ENCODE measurements at regions not wholly inside any gene's neighbourhood (a gene's known extent, or its start where the extent isn't known, plus 50 kb on each side); places are given as distances from the start of the nearest gene placed in this dataset.
A peak's percentile ranks its signal among the peaks of the same experiment; 100 is the strongest.

- Histone ChIP-seq H3K9ac (ENCODE audit: insufficient read length, low read depth) (no peak overlapping the region), H3K9me3 (ENCODE audit: insufficient read depth, low read length) (no peaks in the 10 kb centered on the region), H3K27me3 (ENCODE audit: insufficient read depth, insufficient read length) (peaks cover 4% of the 10 kb centered on the region), H3K36me3 (ENCODE audit: insufficient read depth, insufficient read length, low read length) (no peaks in the 10 kb centered on the region), H3K4me3 (ENCODE audit: insufficient read length, low read depth) (no peak overlapping the region), H3K4me1 (ENCODE audit: insufficient read depth, insufficient read length) (peaks cover 6% of the 10 kb centered on the region)
- TF ChIP-seq YY1 (IDR thresholded peaks at IDR 0.05; ENCODE audit: insufficient read depth, insufficient read length) (no peak), ZNF274 (IDR thresholded peaks at IDR 0.05; ENCODE audit: low read depth, low read length) (no peak)
- peak; percentile 57 for DNase-seq (ENCODE audit: low read depth, low spot score)
Measured at GRCh38 chr2:118477111-118477862, 370.2 kb downstream of the EN1 start.

GRCh38 chr2:118475622-118476205 lies 371.7 kb downstream of the EN1 start:
- H3K9ac ChIP-seq (ENCODE audit: insufficient read length, low read depth), result no peak overlapping the region
- TF ChIP-seq YY1 (IDR thresholded peaks at IDR 0.05; ENCODE audit: insufficient read depth, insufficient read length) (no peak), SUZ12 (IDR thresholded peaks at IDR 0.05; ENCODE audit: extremely low read depth, insufficient read depth, insufficient read length) (no peak), ZNF274 (IDR thresholded peaks at IDR 0.05; ENCODE audit: low read depth, low read length) (no peak)

DNA sequence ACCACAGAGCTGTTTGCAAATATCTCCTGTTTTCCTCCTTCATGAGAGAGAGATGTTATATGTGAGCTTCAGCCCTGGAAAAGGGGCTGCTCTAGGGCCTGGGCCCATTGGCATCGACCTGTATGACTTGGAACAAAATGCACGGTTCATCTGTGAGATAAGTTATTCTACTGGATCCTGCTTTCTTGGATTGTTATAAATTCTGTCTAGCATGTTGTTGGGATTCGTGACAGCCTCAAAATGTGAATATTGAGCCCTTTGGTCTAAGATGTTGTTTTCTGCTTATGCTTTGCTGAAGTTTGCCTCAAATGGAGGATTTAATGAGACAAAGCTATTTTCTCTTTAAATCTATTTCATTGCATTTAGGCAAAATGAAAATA lies 372.9 kb downstream of the EN1 start:
- DNase-seq (ENCODE audit: low read depth, low spot score), result no peak
- TF ChIP-seq SUZ12 (IDR thresholded peaks at IDR 0.05; ENCODE audit: extremely low read depth, insufficient read depth, insufficient read length) (no peak), ZNF274 (IDR thresholded peaks at IDR 0.05; ENCODE audit: low read depth, low read length) (no peak), YY1 (IDR thresholded peaks at IDR 0.05; ENCODE audit: insufficient read depth, insufficient read length) (no peak)
- Histone ChIP-seq H3K27me3 (ENCODE audit: insufficient read depth, insufficient read length) (peaks cover 4% of the 10 kb centered on the region), H3K36me3 (ENCODE audit: insufficient read depth, insufficient read length, low read length) (no peaks in the 10 kb centered on the region), H3K4me3 (ENCODE audit: insufficient read length, low read depth) (no peak overlapping the region), H3K9me3 (ENCODE audit: insufficient read depth, low read length) (no peaks in the 10 kb centered on the region), H3K9ac (ENCODE audit: insufficient read length, low read depth) (no peak overlapping the region), H3K4me1 (ENCODE audit: insufficient read depth, insufficient read length) (peaks cover 6% of the 10 kb centered on the region)

More at GRCh38 chr2:118475622-118476205, 371.7 kb downstream of the EN1 start:
- H3K27me3 ChIP-seq (ENCODE audit: insufficient read depth, insufficient read length), result peaks cover 4% of the 10 kb centered on the region
- no peak for DNase-seq (ENCODE audit: low read depth, low spot score)
- H3K36me3 ChIP-seq (ENCODE audit: insufficient read depth, insufficient read length, low read length), result no peaks in the 10 kb centered on the region
- peaks cover 6% of the 10 kb centered on the region for H3K4me1 ChIP-seq (ENCODE audit: insufficient read depth, insufficient read length)
- no peaks in the 10 kb centered on the region for H3K9me3 ChIP-seq (ENCODE audit: insufficient read depth, low read length)
- no peak overlapping the region for H3K4me3 ChIP-seq (ENCODE audit: insufficient read length, low read depth)

- TF ChIP-seq ZNF274 (IDR thresholded peaks at IDR 0.05; ENCODE audit: low read depth, low read length), result no peak
- no peak for TF ChIP-seq SUZ12 (IDR thresholded peaks at IDR 0.05; ENCODE audit: extremely low read depth, insufficient read depth, insufficient read length)
- no peak for TF ChIP-seq YY1 (IDR thresholded peaks at IDR 0.05; ENCODE audit: insufficient read depth, insufficient read length)
- peak; percentile 42 for DNase-seq (ENCODE audit: low read depth, low spot score)
- Histone ChIP-seq H3K9ac (ENCODE audit: insufficient read length, low read depth) (no peak overlapping the region), H3K4me1 (ENCODE audit: insufficient read depth, insufficient read length) (peaks cover 6% of the 10 kb centered on the region), H3K9me3 (ENCODE audit: insufficient read depth, low read length) (no peaks in the 10 kb centered on the region), H3K4me3 (ENCODE audit: insufficient read length, low read depth) (no peak overlapping the region), H3K27me3 (ENCODE audit: insufficient read depth, insufficient read length) (peaks cover under 1% of the 10 kb centered on the region), H3K36me3 (ENCODE audit: insufficient read depth, insufficient read length, low read length) (no peaks in the 10 kb centered on the region)
Measured at GRCh38 chr2:118473846-118474540, 373.5 kb downstream of the EN1 start.

DNA sequence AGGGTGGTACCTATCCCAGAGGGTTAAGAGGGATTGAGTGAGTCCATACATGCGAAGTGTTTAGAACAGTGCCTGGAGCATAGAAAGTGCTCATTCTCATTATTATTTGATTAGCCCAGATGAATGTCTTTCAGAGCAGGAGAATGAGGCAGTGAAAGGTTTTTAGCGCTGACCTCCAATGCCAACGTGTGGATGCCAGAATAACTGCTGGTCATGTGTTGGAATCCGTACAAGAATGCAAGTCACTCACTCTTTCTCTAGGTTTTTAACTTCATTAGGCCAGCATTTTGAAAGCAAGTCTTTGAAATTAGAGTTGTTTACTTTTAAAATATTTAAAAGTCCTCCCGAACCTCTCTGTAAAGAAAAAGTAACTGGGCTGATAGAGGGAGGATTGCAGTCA lies 374.2 kb downstream of the EN1 start:
- no peak for DNase-seq (ENCODE audit: low read depth, low spot score)
- no peak overlapping the region for H3K4me3 ChIP-seq (ENCODE audit: insufficient read length, low read depth)
- H3K9me3 ChIP-seq (ENCODE audit: insufficient read depth, low read length), result no peaks in the 10 kb centered on the region
- no peaks in the 10 kb centered on the region for H3K27me3 ChIP-seq (ENCODE audit: insufficient read depth, insufficient read length)
- no peak overlapping the region for H3K9ac ChIP-seq (ENCODE audit: insufficient read length, low read depth)
- no peaks in the 10 kb centered on the region for H3K36me3 ChIP-seq (ENCODE audit: insufficient read depth, insufficient read length, low read length)
- H3K4me1 ChIP-seq (ENCODE audit: insufficient read depth, insufficient read length), result peaks cover 6% of the 10 kb centered on the region
- TF ChIP-seq YY1 (IDR thresholded peaks at IDR 0.05; ENCODE audit: insufficient read depth, insufficient read length), result no peak

DNA sequence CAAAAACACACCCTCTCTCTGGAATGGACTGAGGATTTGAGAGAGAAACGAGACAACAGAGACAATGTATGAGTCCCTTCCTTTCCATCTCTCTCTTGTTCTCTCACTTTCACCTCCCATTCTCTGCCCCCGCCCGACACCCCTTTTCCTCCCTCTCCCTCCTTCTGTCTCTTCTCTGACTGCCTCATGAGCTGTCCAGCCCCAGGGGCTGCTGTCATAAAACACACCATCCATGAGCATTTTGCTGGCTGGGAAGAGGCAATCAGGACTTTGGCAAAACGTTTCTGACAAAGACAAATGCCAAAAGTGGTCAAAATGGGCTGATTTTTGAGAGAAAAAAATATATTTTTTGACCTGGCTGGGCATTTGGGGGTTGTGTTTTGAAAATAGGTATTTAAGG lies 377.2 kb downstream of the EN1 start:
- Histone ChIP-seq H3K36me3 (ENCODE audit: insufficient read depth, insufficient read length, low read length) (no peaks in the 10 kb centered on the region), H3K9me3 (ENCODE audit: insufficient read depth, low read length) (no peaks in the 10 kb centered on the region), H3K9ac (ENCODE audit: insufficient read length, low read depth) (no peak overlapping the region), H3K4me3 (ENCODE audit: insufficient read length, low read depth) (no peak overlapping the region), H3K27me3 (ENCODE audit: insufficient read depth, insufficient read length) (no peaks in the 10 kb centered on the region), H3K4me1 (ENCODE audit: insufficient read depth, insufficient read length) (peaks cover 6% of the 10 kb centered on the region)
- no peak for DNase-seq (ENCODE audit: low read depth, low spot score)
- TF ChIP-seq SUZ12 (IDR thresholded peaks at IDR 0.05; ENCODE audit: extremely low read depth, insufficient read depth, insufficient read length) (no peak), ZNF274 (IDR thresholded peaks at IDR 0.05; ENCODE audit: low read depth, low read length) (no peak), YY1 (IDR thresholded peaks at IDR 0.05; ENCODE audit: insufficient read depth, insufficient read length) (no peak)

DNA sequence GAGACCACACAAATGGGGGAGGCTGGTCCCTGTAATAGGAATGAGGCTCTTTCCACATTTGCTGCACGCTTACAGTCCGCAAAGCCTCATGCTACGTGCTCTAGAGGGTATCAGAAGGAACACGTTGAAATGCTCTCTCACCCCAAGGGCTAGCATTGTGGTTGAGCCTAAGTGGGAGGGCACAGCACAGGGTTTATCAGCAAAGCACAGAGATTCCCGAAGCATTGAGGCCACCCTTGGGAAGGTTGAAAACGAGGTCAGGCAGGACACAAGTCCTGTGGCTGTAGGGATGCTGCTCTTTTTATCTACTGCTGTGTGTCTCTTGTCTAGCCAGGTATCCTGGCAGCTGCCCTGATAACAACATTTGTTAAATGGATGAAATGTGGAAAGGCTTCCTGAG lies 378.3 kb downstream of the EN1 start:
- no peaks in the 10 kb centered on the region for H3K27me3 ChIP-seq (ENCODE audit: insufficient read depth, insufficient read length)
- TF ChIP-seq SUZ12 (IDR thresholded peaks at IDR 0.05; ENCODE audit: extremely low read depth, insufficient read depth, insufficient read length), result no peak
- TF ChIP-seq ZNF274 (IDR thresholded peaks at IDR 0.05; ENCODE audit: low read depth, low read length), result no peak
- TF ChIP-seq YY1 (IDR thresholded peaks at IDR 0.05; ENCODE audit: insufficient read depth, insufficient read length), result no peak
- DNase-seq (ENCODE audit: low read depth, low spot score), result no peak
- no peaks in the 10 kb centered on the region for H3K36me3 ChIP-seq (ENCODE audit: insufficient read depth, insufficient read length, low read length)
- peaks cover 3% of the 10 kb centered on the region for H3K4me1 ChIP-seq (ENCODE audit: insufficient read depth, insufficient read length)
- no peaks in the 10 kb centered on the region for H3K9me3 ChIP-seq (ENCODE audit: insufficient read depth, low read length)
- no peak overlapping the region for H3K9ac ChIP-seq (ENCODE audit: insufficient read length, low read depth)
- H3K4me3 ChIP-seq (ENCODE audit: insufficient read length, low read depth), result no peak overlapping the region

All from NT2/D1 (cell line).